Neural progenitor cell (in vitro differentiated cells): ENCODE measurements at regions not wholly inside any gene's neighbourhood (a gene's known extent, or its start where the extent isn't known, plus 50 kb on each side); places are given as distances from the start of the nearest gene placed in this dataset.

Experiments
- DNase-seq: peaks from one replicate; pipeline ENCODE4 v3.0.0-alpha.2; 2016; ENCODE audit warnings: low spot score
- H2AFZ ChIP-seq: fragments of 200-600 bp; sonication (generic); replicated peaks from 2 replicates; pipeline ENCODE4 v1.6.1; 2016; ENCODE audit warnings: antibody characterized with exemption
- H3F3A ChIP-seq: fragments of 200-600 bp; sonication (generic); 2 replicates; pipeline ENCODE4 v1.6.1; 2016; ENCODE audit warnings: antibody characterized with exemption, low read depth
- H3K27ac ChIP-seq: fragments of 200-600 bp; sonication (generic); 2 replicates; pipeline ENCODE4 v1.5.1; 2016; ENCODE audit warnings: mild to moderate bottlenecking
- H3K27me3 ChIP-seq: fragments of 200-600 bp; sonication (generic); 2 replicates; pipeline ENCODE4 v1.6.1; 2016; ENCODE audit warnings: mild to moderate bottlenecking, moderate library complexity
- H3K36me3 ChIP-seq: fragments of 200-600 bp; sonication (generic); 2 replicates; pipeline ENCODE4 v1.5.1; 2016
- H3K4me1 ChIP-seq: fragments of 200-600 bp; sonication (generic); 2 replicates; pipeline ENCODE4 v1.6.1; 2016; ENCODE audit warnings: mixed run types
- H3K4me2 ChIP-seq: fragments of 200-600 bp; sonication (generic); 2 replicates; pipeline ENCODE4 v1.6.1; 2016
- H3K4me3 ChIP-seq: fragments of 200-600 bp; sonication (generic); 2 replicates; pipeline ENCODE4 v1.5.1; 2016
- H3K79me2 ChIP-seq: fragments of 200-600 bp; sonication (generic); 2 replicates; pipeline ENCODE4 v1.6.1; 2016; ENCODE audit warnings: low read depth
- H3K9ac ChIP-seq: fragments of 200-600 bp; sonication (generic); 2 replicates; pipeline ENCODE4 v1.6.1; 2016
- H3K9me3 ChIP-seq: fragments of 200-600 bp; sonication (generic); 2 replicates; pipeline ENCODE4 v1.5.1; 2016; ENCODE audit warnings: low read depth
- H4K20me1 ChIP-seq: fragments of 200-600 bp; sonication (generic); 2 replicates; pipeline ENCODE4 v1.6.1; 2016; ENCODE audit warnings: low read depth
- H3K27ac Mint-ChIP-seq: 3 replicates; pipeline ENCODE4 v1.8.0; 2021; ENCODE audit warnings: mixed read lengths
- H3K27me3 Mint-ChIP-seq: 2 replicates; pipeline ENCODE4 v1.8.0; 2022; ENCODE audit warnings: low read depth, mild to moderate bottlenecking, inconsistent platforms, moderate library complexity, mixed read lengths; ENCODE audit not compliant: insufficient read depth
- H3K36me3 Mint-ChIP-seq: 3 replicates; pipeline ENCODE4 v1.8.0; 2021; ENCODE audit warnings: mixed read lengths
- H3K4me1 Mint-ChIP-seq: 3 replicates; pipeline ENCODE4 v1.8.0; 2021; ENCODE audit warnings: mixed read lengths
- H3K4me3 Mint-ChIP-seq: 3 replicates; pipeline ENCODE4 v1.8.0; 2021; ENCODE audit warnings: mild to moderate bottlenecking, moderate library complexity, mixed read lengths
- H3K9me3 Mint-ChIP-seq: 3 replicates; pipeline ENCODE4 v1.8.0; 2020; ENCODE audit warnings: mixed read lengths
- EZH2 ChIP-seq: fragments of 200-600 bp; sonication (generic); IDR thresholded peaks from 2 replicates; pipeline ENCODE4 v1.6.1; 2017; ENCODE audit warnings: antibody characterized with exemption, mild to moderate bottlenecking, moderate library complexity
- EZH2phosphoT487 ChIP-seq: fragments of 200-600 bp; sonication (generic); IDR thresholded peaks from 2 replicates; pipeline ENCODE4 v1.6.1; 2017; ENCODE audit warnings: antibody characterized with exemption
- TF ChIP-seq, protein P1 (sequence below): fragments of 200-600 bp; sonication (generic); IDR thresholded peaks from 2 replicates; pipeline ENCODE4 v1.5.1; 2017; ENCODE audit warnings: antibody characterized with exemption, mild to moderate bottlenecking

DNA sequence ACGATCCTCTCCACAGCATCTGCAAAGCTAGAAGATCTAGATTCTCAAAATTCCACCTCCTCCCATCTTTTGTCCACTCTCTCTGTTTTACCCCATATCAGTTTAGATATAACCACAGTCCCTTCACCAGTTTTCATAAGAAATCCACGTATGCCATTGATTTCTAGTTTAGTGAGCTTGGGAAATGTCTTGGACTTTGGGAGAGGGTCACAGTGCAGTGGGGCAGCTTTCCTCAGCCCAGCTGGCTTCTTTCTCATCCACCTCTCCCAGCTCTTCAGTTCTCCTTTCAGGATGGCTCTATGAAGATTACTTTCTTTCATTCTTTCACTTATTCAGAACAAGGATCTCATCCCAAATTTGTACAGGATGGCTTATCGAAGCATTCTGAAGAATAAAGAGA, 203.9 kb upstream of the ADCY2 start:
- Histone ChIP-seq H3K9me3 (no peaks in the 10 kb centered on the region), H3K27ac (no peak overlapping the region), H3K4me3 (no peak overlapping the region), H3K79me2 (no peaks in the 10 kb centered on the region), H3K4me2 (no peak overlapping the region), H3K9ac (no peak overlapping the region), H3K27me3 (no peaks in the 10 kb centered on the region), H3K4me1 (no peaks in the 10 kb centered on the region), H3F3A (no peaks in the 10 kb centered on the region), H4K20me1 (no peaks in the 10 kb centered on the region), H3K36me3 (no peaks in the 10 kb centered on the region), H2AFZ (no peak overlapping the region)
- Mint-ChIP-seq H3K27ac (no peak overlapping the region), H3K9me3 (peaks cover 3% of the 10 kb centered on the region), H3K27me3 (peaks cover 7% of the 10 kb centered on the region), H3K4me1 (no peaks in the 10 kb centered on the region), H3K4me3 (no peak overlapping the region), H3K36me3 (no peaks in the 10 kb centered on the region)
- no peak for DNase-seq
- TF ChIP-seq EZH2: no peak
- TF ChIP-seq, protein P1, sequence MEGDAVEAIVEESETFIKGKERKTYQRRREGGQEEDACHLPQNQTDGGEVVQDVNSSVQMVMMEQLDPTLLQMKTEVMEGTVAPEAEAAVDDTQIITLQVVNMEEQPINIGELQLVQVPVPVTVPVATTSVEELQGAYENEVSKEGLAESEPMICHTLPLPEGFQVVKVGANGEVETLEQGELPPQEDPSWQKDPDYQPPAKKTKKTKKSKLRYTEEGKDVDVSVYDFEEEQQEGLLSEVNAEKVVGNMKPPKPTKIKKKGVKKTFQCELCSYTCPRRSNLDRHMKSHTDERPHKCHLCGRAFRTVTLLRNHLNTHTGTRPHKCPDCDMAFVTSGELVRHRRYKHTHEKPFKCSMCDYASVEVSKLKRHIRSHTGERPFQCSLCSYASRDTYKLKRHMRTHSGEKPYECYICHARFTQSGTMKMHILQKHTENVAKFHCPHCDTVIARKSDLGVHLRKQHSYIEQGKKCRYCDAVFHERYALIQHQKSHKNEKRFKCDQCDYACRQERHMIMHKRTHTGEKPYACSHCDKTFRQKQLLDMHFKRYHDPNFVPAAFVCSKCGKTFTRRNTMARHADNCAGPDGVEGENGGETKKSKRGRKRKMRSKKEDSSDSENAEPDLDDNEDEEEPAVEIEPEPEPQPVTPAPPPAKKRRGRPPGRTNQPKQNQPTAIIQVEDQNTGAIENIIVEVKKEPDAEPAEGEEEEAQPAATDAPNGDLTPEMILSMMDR: no peak
- TF ChIP-seq EZH2phosphoT487: no peak

DNA sequence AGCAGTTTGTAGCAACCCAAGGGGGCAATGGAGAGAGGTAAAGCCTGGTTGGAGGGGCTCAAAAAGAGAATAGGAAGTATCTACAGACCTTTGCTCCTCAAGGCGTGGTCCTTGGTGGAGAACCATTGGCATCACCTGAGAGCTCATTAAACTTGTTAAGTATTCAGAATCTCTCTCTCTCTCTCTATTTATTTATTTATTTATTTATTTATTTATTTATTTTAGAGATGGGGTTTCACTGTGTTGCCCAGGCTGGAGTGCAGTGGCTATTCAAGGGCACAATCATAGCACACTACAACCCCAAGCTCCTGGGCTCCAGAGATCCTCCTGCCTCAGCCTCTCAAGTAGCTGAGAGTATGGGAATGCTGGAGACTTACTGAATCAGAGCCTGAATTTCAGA, 193.1 kb upstream of the ADCY2 start:
- TF ChIP-seq EZH2 (no peak), EZH2phosphoT487 (no peak)
- TF ChIP-seq, protein P1: no peak
- Histone ChIP-seq H3K4me2 (no peak overlapping the region), H4K20me1 (no peaks in the 10 kb centered on the region), H3K9me3 (no peaks in the 10 kb centered on the region), H3F3A (no peaks in the 10 kb centered on the region), H3K4me1 (no peaks in the 10 kb centered on the region), H3K27ac (no peak overlapping the region), H3K27me3 (no peaks in the 10 kb centered on the region), H3K79me2 (no peaks in the 10 kb centered on the region), H3K4me3 (no peak overlapping the region), H3K9ac (no peak overlapping the region), H2AFZ (no peak overlapping the region), H3K36me3 (no peaks in the 10 kb centered on the region)
- Mint-ChIP-seq H3K9me3 (peaks cover 2% of the 10 kb centered on the region), H3K36me3 (no peaks in the 10 kb centered on the region), H3K27me3 (peaks cover 3% of the 10 kb centered on the region), H3K4me1 (no peaks in the 10 kb centered on the region), H3K27ac (no peak overlapping the region), H3K4me3 (no peak overlapping the region)
- no peak for DNase-seq

DNA sequence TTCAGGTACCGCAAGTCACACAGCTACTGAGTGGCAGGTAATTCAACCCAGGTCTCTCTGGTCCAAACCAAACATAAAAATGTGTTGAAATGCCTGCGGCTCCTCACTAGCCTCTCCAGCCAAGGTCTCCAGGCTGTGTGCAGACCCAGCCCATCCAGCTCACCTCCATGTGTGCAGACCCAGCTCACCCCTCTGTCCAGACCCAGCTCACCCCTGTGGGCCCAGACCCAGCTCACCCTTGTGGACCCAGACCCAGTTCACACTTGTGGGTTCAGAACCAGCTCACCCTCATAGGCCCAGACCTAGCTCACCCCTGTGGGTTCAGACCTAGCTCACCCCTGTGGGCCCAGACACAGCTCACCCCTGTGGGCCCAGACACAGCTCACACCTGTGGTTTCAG, 188.0 kb upstream of the ADCY2 start:
- Histone ChIP-seq H3F3A (no peaks in the 10 kb centered on the region), H3K36me3 (no peaks in the 10 kb centered on the region), H3K79me2 (no peaks in the 10 kb centered on the region), H3K27ac (no peak overlapping the region), H3K9ac (no peak overlapping the region), H3K4me3 (no peak overlapping the region), H4K20me1 (no peaks in the 10 kb centered on the region), H3K4me2 (no peak overlapping the region), H2AFZ (no peak overlapping the region), H3K4me1 (no peaks in the 10 kb centered on the region), H3K27me3 (no peaks in the 10 kb centered on the region), H3K9me3 (no peaks in the 10 kb centered on the region)
- Mint-ChIP-seq H3K27ac (no peak overlapping the region), H3K4me3 (no peak overlapping the region), H3K4me1 (peaks cover 4% of the 10 kb centered on the region), H3K9me3 (peaks cover 2% of the 10 kb centered on the region), H3K27me3 (peaks cover 7% of the 10 kb centered on the region), H3K36me3 (no peaks in the 10 kb centered on the region)
- DNase-seq: no peak
- TF ChIP-seq EZH2 (no peak), EZH2phosphoT487 (no peak)
- TF ChIP-seq, protein P1: no peak

DNA sequence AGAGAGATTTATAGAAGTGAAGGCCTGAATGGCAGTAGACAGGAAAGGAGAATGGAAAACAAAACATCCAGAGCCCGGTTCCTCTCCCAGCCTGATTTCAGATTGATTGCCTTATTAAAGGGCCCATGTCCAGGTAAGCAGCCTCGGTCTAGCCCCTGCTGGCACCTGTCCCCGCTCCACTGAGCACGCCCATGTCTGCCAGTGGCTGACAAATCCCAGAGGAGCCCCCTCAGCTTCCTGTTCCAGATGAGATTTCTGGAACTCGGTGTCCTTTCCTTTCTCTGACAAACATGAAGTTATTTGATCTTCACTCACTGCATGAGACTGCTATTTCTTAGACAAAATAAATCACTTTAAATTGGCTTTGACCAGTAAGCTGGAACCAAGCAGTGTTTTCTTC, 187.0 kb upstream of the ADCY2 start:
- Histone ChIP-seq H3K27me3 (no peaks in the 10 kb centered on the region), H3K4me2 (no peak overlapping the region), H3K27ac (no peak overlapping the region), H2AFZ (no peak overlapping the region), H3K36me3 (no peaks in the 10 kb centered on the region), H3F3A (no peaks in the 10 kb centered on the region), H4K20me1 (no peaks in the 10 kb centered on the region), H3K9me3 (no peaks in the 10 kb centered on the region), H3K4me3 (no peak overlapping the region), H3K9ac (no peak overlapping the region), H3K4me1 (no peaks in the 10 kb centered on the region), H3K79me2 (no peaks in the 10 kb centered on the region)
- Mint-ChIP-seq H3K36me3 (no peaks in the 10 kb centered on the region), H3K4me3 (no peak overlapping the region), H3K27ac (no peak overlapping the region), H3K9me3 (peaks cover 2% of the 10 kb centered on the region), H3K4me1 (peaks cover 4% of the 10 kb centered on the region), H3K27me3 (peaks cover 7% of the 10 kb centered on the region)
- DNase-seq: no peak
- no peak for TF ChIP-seq EZH2
- TF ChIP-seq, protein P1: no peak
- no peak for TF ChIP-seq EZH2phosphoT487
